ENCODE measurements at regions not wholly inside any gene's neighbourhood (a gene's known extent, or its start where the extent isn't known, plus 50 kb on each side); places are given as distances from the start of the nearest gene placed in this dataset.

- TF ChIP-seq CTCF (IDR thresholded peaks at IDR 0.05) (no peak), POLR2A (IDR thresholded peaks at IDR 0.05) (no peak)
Measured at GRCh38 chr11:69986440-69986787, 91.7 kb upstream of the ANO1 start.

Measured in testis (tissue), 2 donors.